GM12878 (cell line): ENCODE measurements at regions not wholly inside any gene's neighbourhood (a gene's known extent, or its start where the extent isn't known, plus 50 kb on each side); places are given as distances from the start of the nearest gene placed in this dataset.

Source experiments
- ATAC-seq: fragments of 200-7000 bp; cut with Tn5 transposase; 3 replicates; pipeline ENCODE4 v1.9.1; 2020; ENCODE audit warnings: mild to moderate bottlenecking, moderate library complexity
- BruUV-seq: library from RNA; stranded (reverse); fragments of 400-500 nt; replicated peaks from 2 replicates; lab custom pipeline; 2021; lab: Mats Ljungman, UMichigan
- CTCF ChIA-PET: fragments of 300-600 bp; sonication (Branson Sonifier 250); formaldehyde crosslinking; extraction: SDS; loops from one replicate; lab custom pipeline; 2021; ENCODE audit warnings: inconsistent platforms; lab: Yijun Ruan, JAX
- POLR2A ChIA-PET: fragments of 350-600 bp; formaldehyde crosslinking; extraction: SDS; loops from one replicate; lab custom pipeline; 2021; ENCODE audit warnings: inconsistent platforms; lab: Charles Lee
- RAD21 ChIA-PET: fragments of 300-600 bp; sonication (Branson Sonifier 250); formaldehyde crosslinking; loops from one replicate; lab custom pipeline; 2023; ENCODE audit warnings: antibody characterized with exemption; ENCODE audit not compliant: unreplicated experiment; lab: Charles Lee
- SMC1A ChIA-PET: fragments of 300-600 bp; sonication (Branson Sonifier 250); formaldehyde crosslinking; loops from one replicate; lab custom pipeline; 2023; ENCODE audit not compliant: unreplicated experiment, uncharacterized antibody; lab: Charles Lee
- DNase-seq: peaks from one replicate; pipeline ENCODE4 v3.0.0-alpha.2; 2011; ENCODE audit warnings: low read depth, low spot score
- FAIRE-seq: peaks from 3 replicates; lab custom pipeline; 2011; peaks lifted over from hg19 to GRCh38; lab: Jason Lieb, UNC
- H2AFZ ChIP-seq: 2 replicates; pipeline ENCODE4 v1.6.0; 2011; ENCODE audit warnings: low read depth, low read length, control low read depth; ENCODE audit not compliant: control insufficient read depth
- H3K27ac ChIP-seq: 2 replicates; pipeline ENCODE4 v1.5.1; 2011; ENCODE audit warnings: control low read depth; ENCODE audit not compliant: control insufficient read depth, insufficient read depth
- H3K27me3 ChIP-seq, 2 experiments: replicated peaks in 1 of 2; 2 replicates each; pipeline versions ENCODE4 v1.6.0 to v1.6.1; 2011; ENCODE audit warnings: low read length in 1 of 2; ENCODE audit not compliant: control insufficient read depth in 2 of 2, insufficient read depth in 2 of 2
- H3K36me3 ChIP-seq, 2 experiments: 2 replicates each; pipeline ENCODE4 v1.5.1; 2011; ENCODE audit warnings: low read length in 1 of 2; ENCODE audit not compliant: control insufficient read depth in 2 of 2, insufficient read depth in 2 of 2
- H3K4me1 ChIP-seq: 2 replicates; pipeline ENCODE4 v1.6.1; 2011; ENCODE audit warnings: mild to moderate bottlenecking, low read length, moderate library complexity, mixed read lengths; ENCODE audit not compliant: control insufficient read depth, insufficient read depth
- H3K4me2 ChIP-seq: 2 replicates; pipeline ENCODE4 v1.6.0; 2011; ENCODE audit warnings: control low read depth; ENCODE audit not compliant: control insufficient read depth, insufficient read depth
- H3K4me3 ChIP-seq: fragments of 200-600 bp; sonication (generic); 2 replicates; pipeline ENCODE4 v1.5.1; 2016
- H3K79me2 ChIP-seq: 2 replicates; pipeline ENCODE4 v1.6.0; 2011; ENCODE audit warnings: low read length; ENCODE audit not compliant: control insufficient read depth, insufficient read depth
- H3K9ac ChIP-seq: 2 replicates; pipeline ENCODE4 v1.8.0; 2011; ENCODE audit warnings: low read length, control low read depth, mixed read lengths; ENCODE audit not compliant: control insufficient read depth, insufficient read depth
- H3K9me3 ChIP-seq: replicated peaks from 3 replicates; pipeline ENCODE4 v1.5.1; 2011; ENCODE audit warnings: mild to moderate bottlenecking, low read length; ENCODE audit not compliant: control insufficient read depth, insufficient read depth
- H4K20me1 ChIP-seq: 2 replicates; pipeline ENCODE4 v1.6.0; 2011; ENCODE audit not compliant: control insufficient read depth, insufficient read depth
- ELK1 ChIP-seq: IDR thresholded peaks from 2 replicates; pipeline ENCODE4 v1.6.1; 2012; ENCODE audit warnings: low read depth, low read length, improper control_type of control experiment
- IKZF2 ChIP-seq, 2 experiments: fragments of 450-650 bp; IDR thresholded peaks; 2 replicates each; pipeline ENCODE4 v1.6.1; 2017; ENCODE audit warnings: mild to moderate bottlenecking in 2 of 2, moderate library complexity in 2 of 2
- PRDM15 ChIP-seq: fragments of 450-650 bp; formaldehyde crosslinking; IDR thresholded peaks from 2 replicates; pipeline ENCODE4 v1.4.0; 2020; ENCODE audit warnings: mild to moderate bottlenecking, moderate library complexity
- WGBS: methylation state at CpG from one replicate; pipeline ENCODE4 v1.1.6; 2016; ENCODE audit warnings: low lambda C conversion rate; ENCODE audit not compliant: insufficient replicate concordance, insufficient coverage; ENCODE audit errors: missing lambda C conversion rate; 5-methylcytosine and 5-hydroxymethylcytosine counted together
- in situ Hi-C: fragments of 300-500 bp; cut with MboI; formaldehyde crosslinking; loops from 9 replicates; pipeline ENCODE4 v1.14.3; 2018; ENCODE audit warnings: mixed read lengths
- intact Hi-C: fragments of 100-400 bp; cut with micrococcal nuclease; formaldehyde crosslinking; loops from one replicate; pipeline ENCODE4 v1.14.2; 2022; ENCODE audit not compliant: unreplicated experiment

GRCh38 chr1:97004743-97005142, 283.2 kb downstream of the PTBP2 start (continued):
- no peak for TF ChIP-seq PRDM15

- FAIRE-seq (no peak), ATAC-seq (peak; percentile 67), DNase-seq (peak; percentile 12)
- in situ Hi-C loops, result no loop called here
- H3K27ac ChIP-seq, result no peak overlapping the region
- ChIA-PET CTCF (interaction anchor here (0.7 kb wide), 2 partner anchors 41 to 98 kb away, joined by 3 read pairs; no protein-coding TSS in a partner anchor), POLR2A (no interaction called here), SMC1A (no interaction called here), RAD21 (no interaction called here)
- WGBS, result 16% methylated on average over 7 of the region's 7 CpGs
- H3K36me3 ChIP-seq, result no peaks in the 10 kb centered on the region
- H2AFZ ChIP-seq, result no peak overlapping the region
- no peaks in the 10 kb centered on the region for H3K79me2 ChIP-seq
- intact Hi-C loops, result no loop called here
- no peaks in the 10 kb centered on the region for H3K4me1 ChIP-seq
- no peak overlapping the region for H3K4me3 ChIP-seq
- no peak overlapping the region for H3K4me2 ChIP-seq
- TF ChIP-seq ELK1, result no peak
- TF ChIP-seq IKZF2 (IDR thresholded peaks at IDR 0.05), result 0 out of 4 replicates have a peak, but pooled peaks of 1 of the 2 experiments have one; percentile 14
- H3K27me3 ChIP-seq, result no peaks in the 10 kb centered on the region
- no peaks in the 10 kb centered on the region for H3K9me3 ChIP-seq
- no peaks in the 10 kb centered on the region for H4K20me1 ChIP-seq
- H3K9ac ChIP-seq, result no peak overlapping the region
- BruUV-seq, result no TSS peak
Observed at GRCh38 chr1:97006044-97006661, 284.6 kb downstream of the PTBP2 start.
